Ovary (tissue), 3 donors: ENCODE measurements at regions not wholly inside any gene's neighbourhood (a gene's known extent, or its start where the extent isn't known, plus 50 kb on each side); places are given as distances from the start of the nearest gene placed in this dataset.

ENCODE experiments used
- CTCF ChIP-seq, 3 donors: fragments of 450-650 bp in 2 of 3; fragments of 200-600 bp in 1 of 3; IDR thresholded peaks; one replicate each; pipeline versions ENCODE4 v1.5.1 to v1.8.0; 2016 to 2022; ENCODE audit warnings: antibody characterized with exemption in 3 of 3, mild to moderate bottlenecking in 1 of 3
- EP300 ChIP-seq: sonication (generic); formaldehyde crosslinking; IDR thresholded peaks from one replicate; pipeline ENCODE4 v1.6.1; 2017; ENCODE audit warnings: antibody characterized with exemption
- POLR2A ChIP-seq: fragments of 450-650 bp; IDR thresholded peaks from one replicate; pipeline ENCODE4 v1.6.1; 2017; ENCODE audit warnings: antibody characterized with exemption, mild to moderate bottlenecking, moderate library complexity
- donor health status: DM: no; HTN: no; CAD: no.

- TF ChIP-seq POLR2A (no peak), CTCF (IDR thresholded peaks at IDR 0.05) (no peak), EP300 (no peak)
Measured at GRCh38 chr13:104143760-104144416, 1077.7 kb upstream of the SLC10A2 start.
